C4-2B (cell line): ENCODE measurements at regions not wholly inside any gene's neighbourhood (a gene's known extent, or its start where the extent isn't known, plus 50 kb on each side); places are given as distances from the start of the nearest gene placed in this dataset.

Experiments used
- CTCF ChIP-seq: fragments of 450-650 bp; conservative IDR thresholded peaks from 2 replicates; pipeline ENCODE4 v1.5.1; 2017; ENCODE audit warnings: mild to moderate bottlenecking
- ZFX ChIP-seq: fragments of 450-650 bp; IDR thresholded peaks from 2 replicates; pipeline ENCODE4 v1.6.1; 2017

GRCh38 chr10:5291501-5292195, 73.1 kb upstream of the UCN3 start:
- TF ChIP-seq CTCF: no peak
- TF ChIP-seq ZFX: no peak
